ENCODE measurements at regions not wholly inside any gene's neighbourhood (a gene's known extent, or its start where the extent isn't known, plus 50 kb on each side); places are given as distances from the start of the nearest gene placed in this dataset.

GRCh38 chr15:39014682-39015081 is 450.1 kb upstream of the RASGRP1 start:
- POLR2A ChIA-PET: no interaction called here
- intact Hi-C loops (cut with micrococcal nuclease): no loop called here
- Histone ChIP-seq H3K27me3 (ENCODE audit: control insufficient read depth in 2 of 2, insufficient read depth in 2 of 2, low read length in 2 of 2) (no peaks in the 10 kb centered on the region), H3K4me1 (ENCODE audit: control insufficient read depth in 2 of 2, insufficient read depth in 2 of 2, low read length in 2 of 2) (no peaks in the 10 kb centered on the region), H3K9me3 (ENCODE audit: control insufficient read depth in 2 of 3, low read length in 3 of 3) (no peaks in the 10 kb centered on the region), H3K36me3 (ENCODE audit: control insufficient read depth in 2 of 3, insufficient read depth in 3 of 3, low read length in 3 of 3) (no peaks in the 10 kb centered on the region), H3K4me3 (ENCODE audit: low read length) (no peak overlapping the region), H3K27ac (ENCODE audit: low read depth, low read length) (no peak overlapping the region)
- Mint-ChIP-seq H3K4me3 (no peak overlapping the region), H3K4me1 (no peaks in the 10 kb centered on the region), H3K27ac (no peak overlapping the region), H3K27me3 (peaks cover 5 to 18% (median 12%) of the 10 kb centered on the region in 5 donors), H3K36me3 (peaks cover 0 to 9% (median 0%) of the 10 kb centered on the region in 5 donors), H3K9me3 (peaks cover 0 to 29% (median 13%) of the 10 kb centered on the region in 11 donors)
- ATAC-seq (no peak), DNase-seq (no peak)
- CTCF ChIA-PET: no interaction called here

- no peak overlapping the region for H3K27ac ChIP-seq (ENCODE audit: low read depth, low read length)
- H3K27me3 ChIP-seq (ENCODE audit: control insufficient read depth in 2 of 2, insufficient read depth in 2 of 2, low read length in 2 of 2): no peaks in the 10 kb centered on the region
- H3K4me3 ChIP-seq (ENCODE audit: low read length): no peak overlapping the region
- no peaks in the 10 kb centered on the region for H3K4me1 ChIP-seq (ENCODE audit: control insufficient read depth in 2 of 2, insufficient read depth in 2 of 2, low read length in 2 of 2)
- Mint-ChIP-seq H3K27ac (no peak overlapping the region), H3K4me3 (no peak overlapping the region), H3K27me3 (peaks cover 5 to 26% (median 22%) of the 10 kb centered on the region in 5 donors), H3K4me1 (no peaks in the 10 kb centered on the region), H3K36me3 (no peaks in the 10 kb centered on the region), H3K9me3 (peaks cover 0 to 8% (median 2%) of the 10 kb centered on the region in 11 donors)
- H3K9me3 ChIP-seq (ENCODE audit: control insufficient read depth in 2 of 3, low read length in 3 of 3): no peaks in the 10 kb centered on the region
- DNase-seq (no peak), ATAC-seq (no peak)
- intact Hi-C loops (cut with micrococcal nuclease): no loop called here
- ChIA-PET CTCF (no interaction called here), POLR2A (no interaction called here)
- H3K36me3 ChIP-seq (ENCODE audit: control insufficient read depth in 2 of 3, insufficient read depth in 3 of 3, low read length in 3 of 3): no peaks in the 10 kb centered on the region
These were observed 452.1 kb upstream of the RASGRP1 start for GRCh38 chr15:39016706-39017105.

DNA sequence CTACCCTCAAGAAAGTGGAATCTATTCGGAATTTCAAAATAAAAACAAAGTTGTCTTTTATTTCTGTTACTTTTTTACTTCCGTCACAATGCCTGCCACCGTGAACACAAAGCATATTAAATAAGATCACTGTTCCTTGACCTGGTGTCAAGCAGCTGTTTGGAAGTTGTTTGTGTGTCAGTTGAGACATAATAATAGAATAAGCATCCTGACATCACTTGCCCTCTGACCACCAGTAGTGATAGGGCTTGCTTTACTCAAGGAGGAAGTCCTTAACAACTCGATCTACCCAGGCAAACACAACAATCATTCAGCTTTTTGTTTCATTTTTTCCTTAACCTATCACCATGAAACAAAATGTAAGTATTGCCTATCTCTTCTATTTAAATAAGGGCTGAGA is 454.4 kb upstream of the RASGRP1 start:
- Histone ChIP-seq H3K4me1 (ENCODE audit: control insufficient read depth in 2 of 2, insufficient read depth in 2 of 2, low read length in 2 of 2) (no peaks in the 10 kb centered on the region), H3K9me3 (ENCODE audit: control insufficient read depth in 2 of 3, low read length in 3 of 3) (no peaks in the 10 kb centered on the region), H3K27ac (ENCODE audit: low read depth, low read length) (no peak overlapping the region), H3K4me3 (ENCODE audit: low read length) (no peak overlapping the region), H3K36me3 (ENCODE audit: control insufficient read depth in 2 of 3, insufficient read depth in 3 of 3, low read length in 3 of 3) (no peaks in the 10 kb centered on the region), H3K27me3 (ENCODE audit: control insufficient read depth in 2 of 2, insufficient read depth in 2 of 2, low read length in 2 of 2) (no peaks in the 10 kb centered on the region)
- intact Hi-C loops (cut with micrococcal nuclease): no loop called here
- Mint-ChIP-seq H3K36me3 (no peaks in the 10 kb centered on the region), H3K9me3 (peaks cover 0 to 5% (median 0%) of the 10 kb centered on the region in 11 donors), H3K27me3 (peaks cover 5 to 35% (median 23%) of the 10 kb centered on the region in 5 donors), H3K4me1 (no peaks in the 10 kb centered on the region), H3K27ac (no peak overlapping the region), H3K4me3 (no peak overlapping the region)
- ATAC-seq (no peak), DNase-seq (no peak)
- ChIA-PET POLR2A (no interaction called here), CTCF (no interaction called here)

DNA sequence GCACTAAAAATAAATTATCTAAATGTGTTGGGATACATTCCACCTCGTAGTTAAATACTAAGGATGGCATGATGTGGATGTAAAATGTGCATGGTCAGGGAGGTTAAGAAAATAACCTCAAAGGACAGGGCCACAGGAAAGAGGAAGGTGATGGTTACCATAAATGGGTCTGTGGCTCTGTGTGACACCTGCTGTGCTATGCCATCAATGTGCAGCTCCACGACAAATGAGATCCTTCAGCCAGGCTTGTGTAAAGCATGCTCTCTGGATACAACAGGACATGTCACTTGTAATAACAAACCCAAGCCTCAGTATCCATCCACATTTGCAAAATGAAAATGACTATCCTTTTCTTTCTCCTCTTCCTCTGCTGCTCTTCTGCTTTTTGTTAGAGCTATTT is 456.7 kb upstream of the RASGRP1 start:
- H3K9me3 ChIP-seq (ENCODE audit: control insufficient read depth in 2 of 3, low read length in 3 of 3): no peaks in the 10 kb centered on the region

GRCh38 chr15:39022532-39023305 is 458.1 kb upstream of the RASGRP1 start:
- ATAC-seq: no peak
- Histone ChIP-seq H3K9me3 (ENCODE audit: control insufficient read depth in 2 of 3, low read length in 3 of 3) (no peaks in the 10 kb centered on the region), H3K36me3 (ENCODE audit: control insufficient read depth in 2 of 3, insufficient read depth in 3 of 3, low read length in 3 of 3) (no peaks in the 10 kb centered on the region), H3K4me1 (ENCODE audit: control insufficient read depth in 2 of 2, insufficient read depth in 2 of 2, low read length in 2 of 2) (no peaks in the 10 kb centered on the region), H3K4me3 (ENCODE audit: low read length) (no peak overlapping the region), H3K27me3 (ENCODE audit: control insufficient read depth in 2 of 2, insufficient read depth in 2 of 2, low read length in 2 of 2) (no peaks in the 10 kb centered on the region), H3K27ac (ENCODE audit: low read depth, low read length) (no peak overlapping the region)
- intact Hi-C loops (cut with micrococcal nuclease): no loop called here
- ChIA-PET CTCF (no interaction called here), POLR2A (no interaction called here)
- Mint-ChIP-seq H3K27me3 (peaks cover 13 to 41% (median 30%) of the 10 kb centered on the region in 5 donors), H3K27ac (no peak overlapping the region), H3K9me3 (peaks cover 0 to 2% (median 0%) of the 10 kb centered on the region in 11 donors), H3K4me1 (no peaks in the 10 kb centered on the region), H3K4me3 (no peak overlapping the region), H3K36me3 (no peaks in the 10 kb centered on the region)
- DNase-seq: no peak

More for the DNA sequence above, 456.7 kb upstream of the RASGRP1 start:
- ChIA-PET POLR2A (no interaction called here), CTCF (no interaction called here)
- Histone ChIP-seq H3K27me3 (ENCODE audit: control insufficient read depth in 2 of 2, insufficient read depth in 2 of 2, low read length in 2 of 2) (no peaks in the 10 kb centered on the region), H3K4me1 (ENCODE audit: control insufficient read depth in 2 of 2, insufficient read depth in 2 of 2, low read length in 2 of 2) (no peaks in the 10 kb centered on the region), H3K36me3 (ENCODE audit: control insufficient read depth in 2 of 3, insufficient read depth in 3 of 3, low read length in 3 of 3) (no peaks in the 10 kb centered on the region), H3K4me3 (ENCODE audit: low read length) (no peak overlapping the region), H3K27ac (ENCODE audit: low read depth, low read length) (no peak overlapping the region)
- peaks cover 0 to 2% (median 0%) of the 10 kb centered on the region in 11 donors for H3K9me3 Mint-ChIP-seq
- H3K36me3 Mint-ChIP-seq: no peaks in the 10 kb centered on the region
- peaks cover 13 to 41% (median 30%) of the 10 kb centered on the region in 5 donors for H3K27me3 Mint-ChIP-seq
- no peak overlapping the region for H3K4me3 Mint-ChIP-seq
- no peak for ATAC-seq
- intact Hi-C loops (cut with micrococcal nuclease): no loop called here
- H3K27ac Mint-ChIP-seq: no peak overlapping the region
- no peak for DNase-seq
- H3K4me1 Mint-ChIP-seq: no peaks in the 10 kb centered on the region

- Histone ChIP-seq H3K9me3 (ENCODE audit: control insufficient read depth in 2 of 3, low read length in 3 of 3) (no peaks in the 10 kb centered on the region), H3K4me1 (ENCODE audit: control insufficient read depth in 2 of 2, insufficient read depth in 2 of 2, low read length in 2 of 2) (no peaks in the 10 kb centered on the region), H3K4me3 (ENCODE audit: low read length) (no peak overlapping the region), H3K27ac (ENCODE audit: low read depth, low read length) (no peak overlapping the region), H3K36me3 (ENCODE audit: control insufficient read depth in 2 of 3, insufficient read depth in 3 of 3, low read length in 3 of 3) (no peaks in the 10 kb centered on the region), H3K27me3 (ENCODE audit: control insufficient read depth in 2 of 2, insufficient read depth in 2 of 2, low read length in 2 of 2) (no peaks in the 10 kb centered on the region)
- H3K9me3 Mint-ChIP-seq: peaks cover 0 to 2% (median 0%) of the 10 kb centered on the region in 11 donors
- no peaks in the 10 kb centered on the region for H3K36me3 Mint-ChIP-seq
- ChIA-PET CTCF (no interaction called here), POLR2A (no interaction called here)
- no peak overlapping the region for H3K4me3 Mint-ChIP-seq
- no peaks in the 10 kb centered on the region for H3K4me1 Mint-ChIP-seq
- intact Hi-C loops (cut with micrococcal nuclease): no loop called here
- ATAC-seq: no peak
- peaks cover 16 to 40% (median 20%) of the 10 kb centered on the region in 5 donors for H3K27me3 Mint-ChIP-seq
- H3K27ac Mint-ChIP-seq: no peak overlapping the region
- DNase-seq: no peak
These were observed 460.7 kb upstream of the RASGRP1 start for GRCh38 chr15:39025321-39025720.

GRCh38 chr15:39025881-39026280 is 461.3 kb upstream of the RASGRP1 start:
- no peaks in the 10 kb centered on the region for H3K4me1 ChIP-seq (ENCODE audit: control insufficient read depth in 2 of 2, insufficient read depth in 2 of 2, low read length in 2 of 2)
- H3K4me1 Mint-ChIP-seq: no peaks in the 10 kb centered on the region
- H3K9me3 ChIP-seq (ENCODE audit: control insufficient read depth in 2 of 3, low read length in 3 of 3): no peaks in the 10 kb centered on the region
- no peak overlapping the region for H3K4me3 ChIP-seq (ENCODE audit: low read length)
- H3K36me3 ChIP-seq (ENCODE audit: control insufficient read depth in 2 of 3, insufficient read depth in 3 of 3, low read length in 3 of 3): no peaks in the 10 kb centered on the region
- DNase-seq (no peak), ATAC-seq (no peak)
- peaks cover 14 to 35% (median 21%) of the 10 kb centered on the region in 5 donors for H3K27me3 Mint-ChIP-seq
- peaks cover 0 to 2% (median 0%) of the 10 kb centered on the region in 11 donors for H3K9me3 Mint-ChIP-seq
- intact Hi-C loops (cut with micrococcal nuclease): no loop called here
- POLR2A ChIA-PET: no interaction called here
- no peak overlapping the region for H3K4me3 Mint-ChIP-seq
- no peaks in the 10 kb centered on the region for H3K36me3 Mint-ChIP-seq
- H3K27ac ChIP-seq (ENCODE audit: low read depth, low read length): no peak overlapping the region
- no peak overlapping the region for H3K27ac Mint-ChIP-seq
- CTCF ChIA-PET: no interaction called here
- H3K27me3 ChIP-seq (ENCODE audit: control insufficient read depth in 2 of 2, insufficient read depth in 2 of 2, low read length in 2 of 2): no peaks in the 10 kb centered on the region
